ENCODE measurements at regions not wholly inside any gene's neighbourhood (a gene's known extent, or its start where the extent isn't known, plus 50 kb on each side); places are given as distances from the start of the nearest gene placed in this dataset.

GRCh38 chr1:195200772-195201171 is 1407.5 kb downstream of the KCNT2 start:
- TF ChIP-seq CTCF (IDR thresholded peaks at IDR 0.05) (no peak), POLR2A (IDR thresholded peaks at IDR 0.05) (no peak)
